HG03439 (cell line): ENCODE measurements at regions not wholly inside any gene's neighbourhood (a gene's known extent, or its start where the extent isn't known, plus 50 kb on each side); places are given as distances from the start of the nearest gene placed in this dataset.

Source experiments
- ATAC-seq: cut with Tn5 transposase; IDR thresholded peaks from one replicate; pipeline ENCODE4 v1.9.1; 2021; ENCODE audit warnings: mild to moderate bottlenecking, moderate library complexity; ENCODE audit not compliant: unreplicated experiment

DNA sequence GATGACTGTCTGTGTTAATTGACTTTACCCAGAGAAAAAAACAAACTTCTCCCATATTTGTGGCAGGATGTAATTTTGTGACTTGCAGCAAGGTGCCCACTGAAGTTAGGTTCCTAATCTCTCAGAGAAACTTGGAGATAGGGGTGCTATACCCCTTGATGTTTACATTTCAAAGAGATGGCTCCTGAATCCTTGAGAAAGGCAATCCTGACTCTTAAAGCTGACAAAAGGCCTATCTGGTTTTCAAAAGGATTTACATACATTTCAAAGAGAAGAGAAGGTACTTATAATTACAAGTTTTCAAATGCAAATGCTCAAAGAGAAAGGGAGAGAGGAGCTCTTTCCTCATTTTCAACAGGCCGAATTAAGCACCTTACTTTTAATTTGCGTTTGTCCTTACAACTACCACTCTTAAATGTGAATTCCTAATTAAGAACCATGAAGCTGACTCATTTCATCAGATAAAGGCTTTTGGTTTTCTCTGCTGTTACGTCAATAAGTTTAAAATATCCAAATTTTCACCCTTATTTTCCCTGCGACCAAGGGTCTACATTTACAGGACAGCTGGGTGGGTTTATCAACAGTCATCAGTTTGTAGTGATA, 711.8 kb upstream of the MAP3K7 start:
- no peak for ATAC-seq

DNA sequence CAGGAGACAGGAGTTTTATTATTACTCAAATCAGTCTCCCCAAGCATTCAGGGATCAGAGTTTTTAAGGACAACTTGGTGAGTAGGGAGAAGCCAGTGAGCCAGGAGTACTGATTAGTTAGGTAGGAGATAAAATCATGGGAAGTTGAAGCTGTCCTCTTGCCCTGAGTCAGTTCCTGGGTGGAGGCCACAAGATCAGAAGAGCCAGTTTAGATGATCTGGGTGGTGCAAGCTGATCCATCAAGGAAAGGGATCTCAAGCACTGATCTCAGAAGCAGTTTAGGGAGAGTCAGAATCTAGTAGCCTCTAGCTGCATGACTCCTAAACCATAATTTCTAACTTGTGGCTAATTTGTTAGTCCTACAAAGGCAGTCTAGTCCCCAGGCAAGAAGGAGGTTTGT, 706.5 kb upstream of the MAP3K7 start:
- ATAC-seq = no peak

DNA sequence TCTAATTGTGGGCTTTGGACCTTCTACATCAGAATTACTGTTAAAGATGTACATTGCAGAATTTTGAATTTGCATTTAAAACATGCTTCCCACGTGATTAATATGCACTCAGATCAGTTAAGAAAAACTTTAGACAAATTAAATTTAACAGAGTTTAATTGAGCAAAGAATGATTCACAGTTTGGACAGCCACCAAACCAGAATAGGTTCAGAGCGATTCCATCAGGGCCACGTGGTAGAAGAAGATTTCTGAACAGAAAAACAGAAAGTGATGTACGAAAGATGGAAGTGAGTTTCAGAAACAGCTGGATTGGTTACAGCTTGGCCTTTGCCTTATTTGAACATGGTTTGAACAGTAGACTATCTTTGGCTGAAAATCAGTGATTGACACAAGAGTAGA, 704.2 kb upstream of the MAP3K7 start:
- no peak for ATAC-seq

DNA sequence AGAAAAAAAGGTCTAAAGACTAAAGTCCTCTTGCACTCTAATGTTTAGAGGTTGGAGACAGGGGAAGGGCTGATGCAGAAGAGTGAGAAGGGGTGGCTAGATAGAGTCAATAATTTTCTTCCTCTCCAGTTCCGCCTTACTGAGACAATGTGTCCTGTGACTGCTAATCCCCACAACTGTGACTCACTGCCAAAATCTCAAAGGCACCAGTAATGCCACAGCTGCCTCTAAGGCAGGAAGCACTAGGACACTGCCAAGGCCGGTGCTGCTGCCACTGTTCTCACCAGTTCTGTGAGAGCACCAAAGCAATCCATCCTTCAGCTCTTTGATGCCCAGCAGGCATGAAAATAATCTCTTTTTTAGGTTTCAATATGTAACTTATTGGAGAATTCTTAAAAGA, 701.9 kb upstream of the MAP3K7 start:
- no peak for ATAC-seq

DNA sequence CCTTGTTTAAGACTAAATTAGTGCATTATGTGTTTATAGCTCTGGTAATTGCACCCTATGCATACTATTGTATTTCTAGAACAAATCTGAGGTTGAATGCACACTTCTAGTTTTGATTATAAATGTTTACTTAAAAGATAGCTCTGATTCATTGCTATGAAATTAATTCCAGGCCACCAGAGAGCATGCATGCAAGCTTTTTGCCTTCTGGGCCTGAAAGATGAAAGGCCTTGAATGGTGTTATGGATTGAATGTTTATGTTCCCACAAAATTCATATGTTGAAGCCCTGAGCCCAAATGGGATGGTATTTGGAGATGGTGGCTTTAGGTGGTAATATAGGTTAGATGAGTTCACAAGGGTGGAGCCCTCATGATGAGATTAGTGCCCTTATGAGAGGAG, 695.0 kb upstream of the MAP3K7 start:
- ATAC-seq = no peak

DNA sequence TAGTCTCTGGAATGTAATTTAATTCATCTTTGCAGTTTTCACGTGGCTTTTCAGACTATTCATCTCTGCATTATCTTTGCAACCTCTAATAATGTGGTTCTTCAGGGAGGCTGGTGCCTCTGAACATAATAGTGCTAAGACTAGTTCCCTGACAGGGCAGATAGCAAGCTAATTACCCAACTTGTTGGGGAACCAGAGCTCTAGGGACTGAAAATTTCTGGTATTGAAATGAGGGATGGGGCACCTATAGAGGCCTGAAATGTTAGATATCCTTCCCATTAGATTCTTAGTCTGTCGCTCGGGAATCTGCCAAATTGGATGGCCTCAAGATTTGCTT, 693.6 kb upstream of the MAP3K7 start:
- no peak for ATAC-seq

DNA sequence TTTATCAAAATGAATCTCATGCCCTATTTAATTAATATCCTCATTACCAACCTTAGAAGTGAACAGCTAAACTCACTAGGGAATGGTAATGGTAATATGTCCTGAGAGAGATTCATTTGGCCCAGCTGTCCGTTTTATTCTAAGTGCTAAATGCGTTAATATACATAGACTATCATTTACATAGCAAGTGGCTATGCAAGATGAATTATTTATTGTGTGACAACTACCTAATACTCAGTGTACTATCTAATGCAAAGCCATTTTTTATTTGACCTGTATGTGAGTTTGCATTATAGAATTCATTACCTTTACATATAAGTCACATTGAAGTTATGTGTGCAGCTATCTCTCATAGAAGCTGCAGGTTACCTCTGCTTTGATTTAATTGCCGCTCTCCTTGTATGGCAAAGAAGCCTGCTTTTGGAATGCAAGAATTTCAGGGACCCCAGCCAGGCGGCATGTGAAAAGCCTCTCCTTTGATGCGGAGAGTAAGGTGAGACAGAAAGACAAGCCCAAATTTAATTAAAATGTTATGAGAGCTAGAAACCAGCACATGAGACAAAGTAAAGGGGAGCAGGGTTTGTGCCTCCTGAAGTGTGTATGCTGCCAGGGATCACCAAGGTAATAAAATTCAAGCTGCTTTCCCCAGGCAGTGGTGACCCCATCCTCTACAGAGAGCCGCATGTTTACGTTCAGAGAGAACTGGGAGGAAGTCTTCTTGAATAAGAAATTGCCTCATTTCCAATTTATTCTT, 693.0 kb upstream of the MAP3K7 start:
- no peak for ATAC-seq

DNA sequence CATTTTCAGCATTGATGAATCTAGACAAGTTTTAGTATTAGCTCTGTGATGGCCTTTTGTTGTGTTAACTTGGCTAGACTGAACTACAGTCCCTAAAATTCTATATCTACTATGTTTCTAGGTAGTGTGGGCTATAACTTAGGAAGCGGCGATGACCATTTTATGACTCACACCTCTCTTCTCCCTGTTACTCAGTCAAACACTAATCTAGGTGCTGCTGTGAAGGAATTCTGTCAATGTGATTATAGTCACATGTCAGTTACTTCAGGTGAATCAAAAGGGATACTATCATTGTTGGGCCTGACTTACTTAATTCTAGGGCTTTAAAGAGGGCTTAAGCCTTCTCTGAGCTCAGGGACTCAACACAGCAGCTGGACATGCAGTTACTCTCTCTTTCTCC, 691.5 kb upstream of the MAP3K7 start:
- ATAC-seq = no peak

DNA sequence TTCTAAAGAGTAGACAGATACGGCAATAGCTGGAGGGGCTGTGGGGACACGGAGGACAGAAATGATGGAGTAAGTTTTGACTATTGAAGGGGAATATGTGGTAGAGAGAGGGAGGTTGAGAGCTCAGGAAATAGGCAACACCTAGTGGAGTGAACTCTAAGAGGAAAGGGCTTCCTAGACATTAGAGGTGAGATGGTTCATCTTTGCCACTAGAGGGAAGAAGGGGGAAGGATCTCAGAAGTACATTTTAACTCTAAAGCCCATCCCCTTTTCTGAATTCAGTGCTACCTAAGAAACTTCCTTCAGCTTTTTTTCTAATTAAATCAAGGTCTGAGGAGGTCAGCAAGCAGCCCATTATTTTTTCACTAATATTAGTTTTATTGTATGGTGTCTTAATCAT, 689.4 kb upstream of the MAP3K7 start:
- no peak for ATAC-seq

DNA sequence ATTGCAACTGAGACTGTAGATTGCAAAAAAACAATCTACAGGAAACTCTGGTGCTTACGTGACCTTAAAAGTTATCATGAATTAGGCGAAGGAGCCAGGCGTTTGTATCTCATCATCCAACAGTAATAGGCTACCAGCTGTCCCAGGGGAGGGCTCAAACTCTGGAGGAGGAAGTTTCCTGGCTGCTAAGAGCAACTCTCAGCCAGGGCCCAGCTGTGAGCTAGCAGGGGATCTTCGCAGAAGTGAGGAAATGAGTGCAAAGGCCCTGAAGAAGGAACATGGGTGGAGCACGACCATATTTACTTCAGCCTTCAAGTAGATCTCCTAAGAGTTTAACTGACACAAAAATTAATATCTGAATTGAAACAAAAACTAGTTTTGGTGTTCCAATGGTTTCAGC, 686.9 kb upstream of the MAP3K7 start:
- no peak for ATAC-seq

DNA sequence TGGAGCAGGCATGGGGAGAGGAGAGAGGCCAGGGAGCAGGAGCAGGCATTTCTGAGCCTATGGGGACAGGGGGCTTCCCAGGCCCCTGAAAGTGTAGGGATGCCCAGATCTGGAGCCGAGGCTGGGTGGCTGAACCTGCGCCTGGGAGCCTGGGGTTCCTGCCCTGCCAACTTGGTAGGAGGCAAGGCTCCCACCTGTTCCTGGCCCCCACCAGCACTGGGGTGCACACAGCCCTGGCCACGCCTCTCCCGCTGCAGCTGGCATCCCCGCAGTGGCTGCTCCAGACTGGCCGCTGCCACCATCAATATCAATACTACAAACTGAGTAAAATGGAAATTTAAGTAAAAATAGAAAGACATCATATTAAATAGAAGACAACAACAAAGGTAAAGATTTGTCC, 684.9 kb upstream of the MAP3K7 start:
- ATAC-seq = no peak

DNA sequence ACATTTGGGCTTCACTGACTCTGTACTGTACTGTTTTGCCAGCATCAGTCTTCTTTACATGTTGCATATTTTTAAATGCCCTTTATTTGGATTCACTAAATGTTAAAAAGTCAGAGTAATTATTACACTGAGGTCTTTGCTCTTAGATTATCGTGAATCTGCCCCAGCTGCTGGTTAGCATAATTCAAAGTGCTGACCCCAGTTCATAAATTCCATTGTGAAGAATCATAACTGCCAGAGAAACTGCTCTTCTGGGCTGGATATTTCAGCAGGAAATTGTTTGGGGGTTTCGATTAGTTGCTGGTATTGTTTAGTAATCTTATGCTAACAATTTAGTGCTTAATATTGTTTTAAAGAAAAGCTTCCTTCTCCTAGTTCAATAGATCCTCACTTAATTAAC, 682.1 kb upstream of the MAP3K7 start:
- no peak for ATAC-seq

DNA sequence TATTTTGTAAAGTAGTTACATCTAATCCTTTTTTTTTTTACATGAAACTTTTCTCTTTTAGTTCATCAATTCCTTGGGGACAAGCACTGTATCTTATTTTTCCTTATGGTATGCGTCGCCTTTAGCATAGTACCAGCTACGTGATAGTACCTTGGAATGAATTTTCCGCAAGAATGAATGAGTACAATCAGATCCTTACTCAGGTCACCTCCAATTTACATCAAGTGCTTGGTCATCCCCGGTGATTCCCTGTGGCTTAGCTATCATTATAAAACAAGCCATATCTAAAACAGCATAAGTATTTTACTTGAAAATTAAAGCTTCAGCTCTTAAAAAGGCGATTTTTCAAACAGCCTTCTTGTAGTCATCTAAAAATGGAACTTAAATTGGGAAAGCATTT, 680.4 kb upstream of the MAP3K7 start:
- no peak for ATAC-seq

DNA sequence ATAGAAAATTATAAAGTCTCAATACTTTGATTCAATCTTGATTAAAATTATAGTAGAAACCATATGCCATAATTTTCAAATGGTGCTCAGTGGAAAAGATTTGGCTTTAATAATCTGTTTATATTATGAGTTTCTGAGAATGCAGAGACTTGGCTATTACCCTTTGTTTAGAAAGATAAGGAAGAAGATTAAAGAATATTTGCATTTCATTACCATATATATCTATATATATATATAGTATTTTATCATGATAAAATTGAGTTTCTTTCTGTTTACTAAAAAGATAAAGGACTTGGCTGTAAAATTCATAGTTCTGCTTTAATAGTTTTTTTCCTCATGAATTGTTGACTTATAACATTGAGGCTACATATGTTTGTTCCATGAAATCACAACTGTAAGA, 679.3 kb upstream of the MAP3K7 start:
- ATAC-seq = no peak

DNA sequence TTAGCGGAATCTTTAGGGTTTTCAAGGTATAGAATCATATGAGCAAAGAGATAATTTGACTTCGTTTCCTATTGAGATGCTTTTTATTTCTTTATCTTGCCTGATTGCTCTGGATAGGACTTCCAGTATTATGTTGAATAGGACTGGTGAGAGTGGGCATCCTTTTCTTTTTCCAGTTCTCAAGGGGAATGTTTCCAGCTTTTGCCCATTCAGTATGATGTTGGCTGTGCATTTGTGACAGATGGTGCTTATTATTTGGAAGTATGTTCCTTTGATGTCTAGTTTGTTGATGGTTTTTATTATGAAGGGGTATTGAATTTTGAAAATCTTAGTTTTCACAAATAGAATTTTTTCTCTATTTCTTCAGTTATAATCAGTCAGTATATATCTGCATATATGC, 656.6 kb upstream of the MAP3K7 start:
- ATAC-seq = no peak

DNA sequence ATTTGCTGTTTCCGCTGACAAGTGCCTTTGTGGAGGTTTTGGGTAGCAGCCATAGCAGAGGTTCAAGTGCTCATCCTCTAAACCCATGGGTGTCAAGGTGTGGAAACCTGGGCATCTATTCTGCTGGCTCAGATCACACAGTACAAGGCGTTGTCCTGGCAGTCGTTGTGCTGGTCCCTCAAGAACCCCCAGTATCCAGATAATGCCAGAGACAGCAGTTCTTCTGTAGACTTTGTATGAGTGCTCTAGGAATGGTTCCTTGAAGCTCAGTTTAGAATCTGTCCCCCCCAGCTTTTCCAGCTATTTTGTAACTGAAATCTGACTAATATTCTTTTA, 655.7 kb upstream of the MAP3K7 start:
- ATAC-seq = no peak

DNA sequence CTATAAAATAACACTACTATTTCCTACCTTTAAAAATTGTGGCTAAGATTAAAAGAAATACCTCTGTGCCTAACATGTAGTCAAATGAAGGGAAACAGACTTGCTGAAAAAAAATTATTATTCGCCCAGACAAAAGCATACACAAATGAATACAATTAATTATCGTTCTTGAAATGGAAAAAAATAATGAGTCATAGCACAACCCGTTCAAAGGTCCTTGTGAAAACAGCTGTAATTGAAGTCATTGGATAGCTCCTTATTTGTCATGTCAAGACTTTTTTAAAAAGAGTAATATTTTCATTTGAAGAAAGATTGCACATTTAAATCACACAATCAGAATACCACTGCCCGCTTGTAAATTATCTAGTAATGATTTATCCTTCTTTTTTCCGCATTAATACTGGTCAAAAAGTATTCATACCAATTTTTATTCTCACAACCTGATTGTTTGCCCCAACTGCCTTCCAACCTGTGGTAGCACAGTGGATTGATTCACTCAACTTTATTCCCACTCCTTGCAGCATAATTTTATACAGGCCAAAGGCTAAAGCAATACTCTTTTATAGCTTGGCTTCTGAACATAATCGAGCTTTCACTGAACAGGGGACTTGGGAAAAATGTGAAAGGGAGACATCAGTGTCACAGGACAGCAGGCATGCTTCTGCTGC, 655.2 kb upstream of the MAP3K7 start:
- no peak for ATAC-seq

DNA sequence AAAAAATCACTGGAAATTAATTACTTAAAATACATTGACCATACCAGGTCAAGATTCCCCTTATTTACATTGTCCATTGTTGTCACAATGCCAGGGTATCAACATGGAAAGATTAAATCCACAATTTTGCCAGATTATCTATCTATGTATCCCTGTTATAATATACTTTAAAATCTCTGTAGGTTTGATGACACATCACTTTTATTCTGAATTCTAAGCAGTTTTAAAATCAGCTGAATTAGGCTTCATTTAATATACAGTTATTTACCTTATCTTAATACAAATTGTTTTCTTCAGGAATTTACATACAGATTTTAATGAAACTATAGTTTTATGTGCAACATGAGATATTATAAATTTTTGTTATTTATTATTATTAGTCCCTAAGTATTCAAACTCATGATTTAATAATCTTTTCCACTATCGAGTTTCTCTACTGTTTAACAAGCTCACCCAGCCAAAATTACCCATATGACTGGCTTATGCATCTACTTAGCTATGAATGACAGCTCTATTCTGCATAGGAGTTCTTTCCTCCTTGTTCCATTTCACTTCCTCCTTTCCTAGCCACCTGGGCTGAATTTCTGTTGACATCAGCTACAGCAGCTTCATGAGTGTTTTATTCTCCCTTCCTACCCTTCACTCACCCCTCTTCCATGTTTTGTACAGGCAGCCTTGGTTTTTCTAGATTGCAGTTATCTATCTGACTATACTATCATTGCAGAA, 654.2 kb upstream of the MAP3K7 start:
- no peak for ATAC-seq

DNA sequence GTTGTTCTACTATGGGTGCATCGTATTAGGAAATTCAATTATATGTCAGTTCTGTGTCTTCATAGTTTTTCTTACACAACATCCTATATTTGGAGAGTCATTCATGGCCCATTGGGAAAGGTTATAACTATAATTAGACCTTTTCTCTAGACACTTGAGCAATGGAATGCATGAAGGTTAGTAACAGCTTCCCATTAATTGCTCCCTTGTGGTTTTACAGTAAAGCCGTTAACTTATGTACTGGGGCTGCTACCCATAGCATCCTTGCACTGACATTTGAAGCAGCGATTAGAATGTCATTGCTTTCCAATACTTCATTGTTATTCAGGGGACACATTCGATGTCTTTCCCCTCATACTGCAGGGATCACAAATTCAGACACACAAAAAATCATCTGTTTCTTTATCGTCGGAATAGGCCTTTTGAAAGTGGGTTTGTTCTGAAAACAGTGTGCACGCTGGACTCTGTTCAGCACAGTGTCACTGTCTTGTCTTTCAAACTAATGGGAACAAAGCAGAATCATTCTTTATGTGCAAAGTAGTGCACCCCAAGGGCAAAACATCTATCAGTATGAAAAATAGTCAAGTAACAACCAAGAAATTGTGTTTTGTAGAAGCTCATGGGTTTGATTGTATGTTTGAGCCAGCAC, 634.3 kb upstream of the MAP3K7 start:
- ATAC-seq = no peak

DNA sequence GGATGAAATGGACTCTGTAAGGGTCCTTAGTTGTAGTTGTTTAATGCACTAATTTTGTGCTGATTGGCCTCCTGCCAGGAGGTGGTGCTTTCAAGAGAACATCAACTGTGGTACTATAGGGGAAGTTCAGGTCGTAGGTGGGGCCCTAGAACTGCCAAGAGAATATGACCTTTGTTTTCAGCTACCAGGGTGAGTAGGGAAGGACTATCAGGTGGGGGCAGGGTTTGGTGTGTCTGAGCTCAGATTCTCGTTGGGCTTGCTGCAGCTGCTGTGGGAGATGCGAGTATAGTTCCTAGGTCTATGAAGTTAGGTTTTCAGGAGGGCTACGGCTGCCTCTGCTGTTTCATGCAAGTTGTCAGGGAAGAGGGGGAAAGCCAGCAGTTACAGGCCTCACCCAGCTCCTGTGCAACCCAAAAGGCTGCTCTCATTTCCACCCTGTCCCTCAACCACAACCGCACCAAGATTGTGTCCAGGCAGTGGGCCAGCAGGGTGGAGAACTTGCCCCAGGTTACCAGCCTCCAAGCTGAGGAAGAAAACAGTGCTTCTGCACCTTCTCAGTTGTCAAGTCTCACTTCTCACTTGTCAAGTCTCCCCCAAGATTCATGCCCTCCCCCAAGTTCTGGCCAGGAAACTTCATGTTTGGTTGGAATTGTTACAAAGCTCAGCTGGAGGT, 626.5 kb upstream of the MAP3K7 start:
- no peak for ATAC-seq
